DOHH2 (cell line): ENCODE measurements at regions not wholly inside any gene's neighbourhood (a gene's known extent, or its start where the extent isn't known, plus 50 kb on each side); places are given as distances from the start of the nearest gene placed in this dataset.

Experiments used
- H3F3A ChIP-seq: fragments of 200-600 bp; sonication (generic), shearing (Covaris generic); 2 replicates; pipeline ENCODE4 v1.6.0; 2016; ENCODE audit warnings: antibody characterized with exemption, mild to moderate bottlenecking; ENCODE audit not compliant: control insufficient read depth, insufficient read depth
- H3K27ac ChIP-seq: fragments of 200-600 bp; sonication (generic); 2 replicates; pipeline ENCODE4 v1.5.1; 2014; ENCODE audit warnings: low read depth, mild to moderate bottlenecking, low read length, moderate library complexity
- H3K27me3 ChIP-seq: fragments of 200-600 bp; sonication (generic); 2 replicates; pipeline ENCODE4 v1.6.1; 2014; ENCODE audit warnings: mild to moderate bottlenecking, low read length, mixed read lengths; ENCODE audit not compliant: control insufficient read depth
- H3K36me3 ChIP-seq: fragments of 200-600 bp; sonication (generic); 2 replicates; pipeline ENCODE4 v1.6.1; 2014; ENCODE audit warnings: mild to moderate bottlenecking, low read length, moderate library complexity, mixed read lengths; ENCODE audit not compliant: control insufficient read depth
- H3K4me1 ChIP-seq: fragments of 200-600 bp; sonication (generic); 2 replicates; pipeline ENCODE4 v1.6.1; 2014; ENCODE audit warnings: mild to moderate bottlenecking, low read length, mixed read lengths; ENCODE audit not compliant: control insufficient read depth
- H3K4me2 ChIP-seq: fragments of 200-600 bp; sonication (generic); 2 replicates; pipeline ENCODE4 v1.6.0; 2014; ENCODE audit warnings: mild to moderate bottlenecking, low read length, moderate library complexity
- H3K4me3 ChIP-seq: fragments of 200-600 bp; sonication (generic); 2 replicates; pipeline ENCODE4 v1.5.1; 2014; ENCODE audit warnings: mild to moderate bottlenecking, low read length, mixed read lengths
- H3K79me2 ChIP-seq: fragments of 200-600 bp; sonication (generic); 2 replicates; pipeline ENCODE4 v1.6.1; 2014; ENCODE audit warnings: mild to moderate bottlenecking, low read length, mixed read lengths; ENCODE audit not compliant: control insufficient read depth
- H3K9me2 ChIP-seq: fragments of 200-600 bp; sonication (generic); replicated peaks from 2 replicates; pipeline ENCODE4 v1.6.1; 2014; ENCODE audit warnings: mild to moderate bottlenecking, low read length, mixed read lengths; ENCODE audit not compliant: control insufficient read depth
- H3K9me3 ChIP-seq: fragments of 200-600 bp; sonication (generic); 2 replicates; pipeline ENCODE4 v1.6.1; 2014; ENCODE audit warnings: antibody characterized with exemption, low read length, mixed read lengths; ENCODE audit not compliant: control insufficient read depth, insufficient read depth
- H4K20me1 ChIP-seq: fragments of 200-600 bp; sonication (generic); 2 replicates; pipeline ENCODE4 v1.6.0; 2014; ENCODE audit warnings: low read depth, mild to moderate bottlenecking, antibody characterized with exemption, low read length, moderate library complexity; ENCODE audit not compliant: control insufficient read depth, insufficient read depth
- EZH2phosphoT487 ChIP-seq: fragments of 200-600 bp; sonication (generic); IDR thresholded peaks from 2 replicates; pipeline ENCODE4 v1.6.1; 2017; ENCODE audit warnings: borderline replicate concordance, mild to moderate bottlenecking, antibody characterized with exemption, low read length, moderate library complexity, mixed read lengths
- TF ChIP-seq, protein P1 (sequence below): fragments of 200-600 bp; sonication (generic); IDR thresholded peaks from one replicate; pipeline ENCODE4 v1.5.1; 2014; ENCODE audit warnings: antibody characterized with exemption, mild to moderate bottlenecking, low read depth, low read length; ENCODE audit not compliant: poor library complexity, severe bottlenecking

DNA sequence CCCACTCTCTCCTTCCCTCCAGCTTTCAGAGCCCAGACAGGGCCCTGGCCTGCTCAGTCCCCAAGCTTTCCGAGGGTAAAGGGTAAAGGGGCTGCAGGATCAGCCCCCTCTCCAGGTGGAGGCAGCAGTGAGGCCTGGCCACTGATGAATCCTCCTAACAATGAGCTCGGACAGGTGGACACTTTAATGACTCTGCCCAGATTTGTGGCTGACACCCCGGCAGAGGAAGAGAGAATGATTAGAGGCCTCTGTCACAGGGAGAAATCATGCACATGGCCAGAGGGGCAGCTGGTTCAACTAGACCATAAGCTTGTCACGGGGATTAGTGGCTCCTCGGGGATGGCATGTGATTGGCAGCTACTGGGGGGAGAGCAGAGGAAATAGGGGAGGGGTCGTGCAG, 587.5 kb upstream of the B3GAT1 start:
- TF ChIP-seq EZH2phosphoT487 = no peak
- TF ChIP-seq, protein P1, sequence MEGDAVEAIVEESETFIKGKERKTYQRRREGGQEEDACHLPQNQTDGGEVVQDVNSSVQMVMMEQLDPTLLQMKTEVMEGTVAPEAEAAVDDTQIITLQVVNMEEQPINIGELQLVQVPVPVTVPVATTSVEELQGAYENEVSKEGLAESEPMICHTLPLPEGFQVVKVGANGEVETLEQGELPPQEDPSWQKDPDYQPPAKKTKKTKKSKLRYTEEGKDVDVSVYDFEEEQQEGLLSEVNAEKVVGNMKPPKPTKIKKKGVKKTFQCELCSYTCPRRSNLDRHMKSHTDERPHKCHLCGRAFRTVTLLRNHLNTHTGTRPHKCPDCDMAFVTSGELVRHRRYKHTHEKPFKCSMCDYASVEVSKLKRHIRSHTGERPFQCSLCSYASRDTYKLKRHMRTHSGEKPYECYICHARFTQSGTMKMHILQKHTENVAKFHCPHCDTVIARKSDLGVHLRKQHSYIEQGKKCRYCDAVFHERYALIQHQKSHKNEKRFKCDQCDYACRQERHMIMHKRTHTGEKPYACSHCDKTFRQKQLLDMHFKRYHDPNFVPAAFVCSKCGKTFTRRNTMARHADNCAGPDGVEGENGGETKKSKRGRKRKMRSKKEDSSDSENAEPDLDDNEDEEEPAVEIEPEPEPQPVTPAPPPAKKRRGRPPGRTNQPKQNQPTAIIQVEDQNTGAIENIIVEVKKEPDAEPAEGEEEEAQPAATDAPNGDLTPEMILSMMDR = no peak
- H3K27ac ChIP-seq = no peak overlapping the region
- H3K4me1 ChIP-seq = no peaks in the 10 kb centered on the region
- H3K4me2 ChIP-seq = no peak overlapping the region
- H3F3A ChIP-seq = no peaks in the 10 kb centered on the region
- no peaks in the 10 kb centered on the region for H4K20me1 ChIP-seq
- no peaks in the 10 kb centered on the region for H3K9me2 ChIP-seq
- H3K4me3 ChIP-seq = no peak overlapping the region
- no peaks in the 10 kb centered on the region for H3K79me2 ChIP-seq
- H3K36me3 ChIP-seq = no peaks in the 10 kb centered on the region
- H3K9me3 ChIP-seq = no peaks in the 10 kb centered on the region
- no peaks in the 10 kb centered on the region for H3K27me3 ChIP-seq

- Histone ChIP-seq H3K27ac (no peak overlapping the region), H3K4me1 (no peaks in the 10 kb centered on the region), H3K36me3 (no peaks in the 10 kb centered on the region), H3F3A (no peaks in the 10 kb centered on the region), H3K27me3 (no peaks in the 10 kb centered on the region), H3K9me2 (no peaks in the 10 kb centered on the region), H3K79me2 (no peaks in the 10 kb centered on the region), H3K4me3 (no peak overlapping the region), H3K9me3 (no peaks in the 10 kb centered on the region), H4K20me1 (no peaks in the 10 kb centered on the region), H3K4me2 (no peak overlapping the region)
- TF ChIP-seq, protein P1 = no peak
- no peak for TF ChIP-seq EZH2phosphoT487
Observed at GRCh38 chr11:134997652-134998320, 585.7 kb upstream of the B3GAT1 start.

DNA sequence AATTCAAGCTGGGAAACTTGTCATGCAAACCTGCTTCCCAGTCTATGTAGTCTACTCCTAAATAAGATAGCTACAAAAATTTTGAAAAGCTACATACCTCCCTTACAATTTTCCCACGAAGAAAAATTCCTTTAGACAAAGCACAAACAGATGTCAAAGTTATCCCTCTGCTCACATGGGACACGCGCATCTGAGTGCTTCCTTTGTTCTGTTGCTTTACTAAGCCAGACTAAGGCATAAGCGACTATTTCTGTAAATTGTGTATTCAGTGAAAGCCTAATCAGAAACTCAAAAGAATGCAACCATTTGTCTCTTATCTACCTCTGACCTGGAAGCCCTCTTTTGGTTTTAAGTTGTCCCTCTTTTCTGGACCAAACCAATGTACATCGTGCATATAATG, 583.7 kb upstream of the B3GAT1 start:
- no peaks in the 10 kb centered on the region for H3K4me1 ChIP-seq
- H3K27me3 ChIP-seq = no peaks in the 10 kb centered on the region
- no peak overlapping the region for H3K27ac ChIP-seq
- no peaks in the 10 kb centered on the region for H3F3A ChIP-seq
- H3K4me3 ChIP-seq = no peak overlapping the region
- H3K79me2 ChIP-seq = no peaks in the 10 kb centered on the region
- no peaks in the 10 kb centered on the region for H3K9me2 ChIP-seq
- H3K36me3 ChIP-seq = no peaks in the 10 kb centered on the region
- H3K4me2 ChIP-seq = no peak overlapping the region
- no peaks in the 10 kb centered on the region for H4K20me1 ChIP-seq
- TF ChIP-seq EZH2phosphoT487 = no peak
- TF ChIP-seq, protein P1 = no peak
- H3K9me3 ChIP-seq = no peaks in the 10 kb centered on the region
